GM19328 (cell line): ENCODE measurements at regions not wholly inside any gene's neighbourhood (a gene's known extent, or its start where the extent isn't known, plus 50 kb on each side); places are given as distances from the start of the nearest gene placed in this dataset.

ENCODE experiments used
- ATAC-seq: cut with Tn5 transposase; IDR thresholded peaks from one replicate; pipeline ENCODE4 v1.9.1; 2021; ENCODE audit warnings: mild to moderate bottlenecking, moderate library complexity; ENCODE audit not compliant: unreplicated experiment

GRCh38 chr2:241942416-241943208, 73.1 kb downstream of the RTP5 start:
- ATAC-seq, result no peak

- ATAC-seq, result no peak
Measured at GRCh38 chr2:241943209-241943850, 73.8 kb downstream of the RTP5 start.

GRCh38 chr2:241943961-241944575, 74.5 kb downstream of the RTP5 start:
- no peak for ATAC-seq

- no peak for ATAC-seq
Measured at GRCh38 chr2:241944821-241945220, 75.3 kb downstream of the RTP5 start.

GRCh38 chr2:241945311-241945710, 75.8 kb downstream of the RTP5 start:
- ATAC-seq, result no peak

GRCh38 chr2:241945803-241946202, 76.3 kb downstream of the RTP5 start:
- no peak for ATAC-seq

GRCh38 chr2:241946306-241947003, 76.9 kb downstream of the RTP5 start:
- no peak for ATAC-seq

GRCh38 chr2:241947004-241947350, 77.4 kb downstream of the RTP5 start:
- ATAC-seq, result no peak

GRCh38 chr2:241947401-241947800, 77.9 kb downstream of the RTP5 start:
- no peak for ATAC-seq

GRCh38 chr2:241947876-241948275, 78.3 kb downstream of the RTP5 start:
- ATAC-seq, result no peak

- ATAC-seq, result no peak
Measured at GRCh38 chr2:241948299-241948897, 78.9 kb downstream of the RTP5 start.

GRCh38 chr2:241948901-241949735, 79.6 kb downstream of the RTP5 start:
- ATAC-seq, result no peak

GRCh38 chr2:241949736-241950412, 80.3 kb downstream of the RTP5 start:
- ATAC-seq, result no peak

- no peak for ATAC-seq
Measured at GRCh38 chr2:241950413-241951315, 81.1 kb downstream of the RTP5 start.

- ATAC-seq, result no peak
Measured at GRCh38 chr2:241951316-241951700, 81.8 kb downstream of the RTP5 start.

- no peak for ATAC-seq
Measured at GRCh38 chr2:241951920-241952319, 82.4 kb downstream of the RTP5 start.

- ATAC-seq, result no peak
Measured at GRCh38 chr2:241952816-241953215, 83.3 kb downstream of the RTP5 start.

GRCh38 chr2:241953324-241953928, 83.9 kb downstream of the RTP5 start:
- ATAC-seq, result no peak
